Upper lobe of left lung (tissue), 4 donors: ENCODE measurements at regions not wholly inside any gene's neighbourhood (a gene's known extent, or its start where the extent isn't known, plus 50 kb on each side); places are given as distances from the start of the nearest gene placed in this dataset.

Source experiments
- CTCF ChIP-seq, 6 experiments: fragments of 450-650 bp in 4 of 6; fragments of 200-600 bp in 2 of 6; sonication (generic) in 2 of 6; IDR thresholded peaks; one replicate each; pipeline ENCODE4 v1.5.1; 2016 to 2019; ENCODE audit warnings: antibody characterized with exemption in 6 of 6
- EP300 ChIP-seq, 4 donors: sonication (generic); formaldehyde crosslinking; IDR thresholded peaks; one replicate each; pipeline ENCODE4 v1.5.1; 2017; ENCODE audit warnings: antibody characterized with exemption in 4 of 4, control low read depth in 2 of 4
- POLR2AphosphoS5 ChIP-seq, 2 donors: sonication (generic); formaldehyde crosslinking; IDR thresholded peaks; one replicate each; pipeline ENCODE4 v1.5.1; 2017; ENCODE audit warnings: antibody characterized with exemption in 2 of 2

GRCh38 chr2:41972819-41973218 lies 75.0 kb upstream of the PKDCC start:
- TF ChIP-seq CTCF (IDR thresholded peaks at IDR 0.05) (no peak), POLR2AphosphoS5 (IDR thresholded peaks at IDR 0.05) (no peak), EP300 (IDR thresholded peaks at IDR 0.05) (no peak)
